NCI-H146 (cell line): ENCODE measurements at regions not wholly inside any gene's neighbourhood (a gene's known extent, or its start where the extent isn't known, plus 50 kb on each side); places are given as distances from the start of the nearest gene placed in this dataset.

Experiments used
- DNase-seq: peaks from one replicate; lab custom pipeline; 2025; lab: John Stamatoyannopoulos, UW

GRCh38 chr16:86868070-86868469 lies 289.7 kb downstream of the FOXL1 start:
- DNase-seq, result no peak

- no peak for DNase-seq
Observed at GRCh38 chr16:86868786-86869185, 290.4 kb downstream of the FOXL1 start.

DNA sequence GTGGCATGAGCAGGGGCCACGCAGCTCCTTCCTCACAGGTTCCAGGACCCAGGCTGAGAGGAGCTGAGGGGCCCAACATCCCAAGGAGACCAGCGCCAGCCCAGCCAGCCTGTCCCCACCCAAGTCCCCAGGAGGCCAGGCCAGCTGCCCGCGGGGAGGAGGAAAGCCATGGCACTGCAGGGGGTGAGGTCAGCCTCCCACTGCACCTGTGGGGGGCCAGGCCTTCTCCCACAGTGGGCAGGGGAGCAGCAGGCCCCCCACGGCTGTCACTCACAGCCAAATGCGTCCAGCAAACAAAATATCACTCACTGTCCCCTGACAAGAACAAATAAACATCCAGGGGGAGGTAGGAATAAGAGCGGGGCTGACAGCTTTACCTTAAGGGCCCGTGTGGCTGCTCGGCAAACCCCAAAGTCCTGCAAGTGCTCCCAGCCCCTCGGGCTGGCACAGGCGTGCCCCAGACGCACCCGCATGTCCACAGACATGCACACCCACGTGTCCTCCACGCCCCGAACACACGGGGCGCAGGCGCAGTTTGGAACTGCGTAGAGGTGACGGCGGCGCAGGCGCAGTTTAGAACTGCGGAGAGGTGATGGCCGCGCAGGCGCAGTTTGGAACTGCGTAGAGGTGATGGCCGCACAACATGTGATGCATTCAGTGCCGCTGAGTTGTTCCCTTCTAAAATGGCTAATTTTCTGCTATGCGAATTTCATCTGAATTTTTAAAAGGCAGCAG lies 291.1 kb downstream of the FOXL1 start:
- no peak for DNase-seq

DNA sequence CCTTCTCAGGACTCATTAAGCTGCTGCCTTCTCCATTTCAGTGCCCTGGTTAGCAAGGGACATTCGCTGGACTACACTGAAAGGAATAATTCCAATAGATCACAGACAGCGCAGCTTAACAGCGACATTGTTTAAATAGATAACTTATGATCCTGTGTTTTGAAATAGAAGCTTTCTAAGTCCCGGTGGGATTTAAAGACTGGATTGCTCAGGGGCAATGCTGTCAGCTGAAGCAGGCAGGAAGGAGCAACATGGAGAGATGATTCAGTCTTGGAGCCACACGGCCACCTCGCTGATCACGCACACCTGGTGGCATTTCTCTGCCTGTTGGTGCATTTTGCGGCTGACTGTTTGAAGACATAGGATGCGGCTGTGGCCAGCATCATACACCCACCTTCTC lies 292.0 kb downstream of the FOXL1 start:
- DNase-seq, result no peak

DNA sequence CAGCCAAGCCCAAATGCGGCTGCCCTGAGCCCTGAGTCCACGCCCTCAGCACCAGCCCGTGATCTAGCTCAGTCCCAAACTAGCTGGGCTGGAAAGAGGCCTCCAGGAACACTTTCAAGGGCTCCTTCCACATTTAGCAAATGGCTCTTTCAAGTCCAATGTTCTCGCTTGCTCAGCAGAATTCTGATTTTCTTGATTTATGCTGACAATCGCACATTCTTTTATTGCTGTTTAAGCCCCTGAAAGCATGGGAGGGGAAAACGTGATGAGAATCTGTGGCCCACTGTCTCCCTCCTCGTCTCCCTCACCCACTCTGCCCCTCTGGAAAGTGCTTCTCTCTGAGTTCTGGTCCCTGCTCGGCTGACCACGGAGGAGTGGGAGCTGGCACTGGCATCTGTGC lies 293.8 kb downstream of the FOXL1 start:
- DNase-seq, result no peak

- DNase-seq, result no peak
Observed at GRCh38 chr16:86872833-86873232, 294.5 kb downstream of the FOXL1 start.

GRCh38 chr16:86874141-86874540 lies 295.8 kb downstream of the FOXL1 start:
- DNase-seq, result no peak

DNA sequence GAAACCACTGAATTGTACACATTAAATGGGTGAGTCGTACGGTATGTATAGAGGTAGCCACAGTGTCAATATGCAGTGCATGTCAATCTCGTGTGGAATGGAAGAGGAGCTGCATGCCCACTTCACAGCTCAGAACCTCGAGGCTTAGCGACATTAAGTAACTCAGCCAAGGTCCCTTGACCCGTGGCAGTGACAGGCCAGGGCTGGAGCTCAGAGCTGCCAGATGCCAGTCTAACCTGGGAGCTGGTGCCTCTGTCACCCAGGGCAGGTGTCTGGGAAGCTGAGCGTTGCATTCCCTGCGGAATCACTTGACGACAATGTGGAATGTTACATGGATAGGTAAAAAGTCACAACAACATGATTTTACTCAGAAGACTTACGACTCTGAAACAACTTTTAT lies 298.1 kb downstream of the FOXL1 start:
- DNase-seq, result no peak

DNA sequence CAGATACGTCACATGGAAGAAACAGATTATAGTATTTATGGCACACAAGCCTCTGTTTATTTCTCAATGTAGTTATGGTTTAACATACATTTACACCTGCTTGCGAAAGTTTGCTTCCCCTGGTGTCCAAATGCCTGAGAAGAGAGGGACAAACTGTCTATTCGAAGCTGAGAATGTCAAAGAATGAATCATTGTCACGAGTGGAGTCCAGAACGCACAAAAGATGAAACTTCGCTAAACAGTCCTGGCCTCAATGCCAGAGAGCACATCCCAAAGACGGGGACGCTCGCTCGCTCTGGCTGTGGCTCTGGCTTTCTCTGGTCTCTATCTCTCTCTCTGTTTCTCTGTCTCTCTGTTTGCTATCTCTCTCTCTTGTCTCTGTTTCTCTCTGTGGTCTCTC lies 298.8 kb downstream of the FOXL1 start:
- DNase-seq, result no peak

GRCh38 chr16:86877835-86878234 lies 299.5 kb downstream of the FOXL1 start:
- no peak for DNase-seq

DNA sequence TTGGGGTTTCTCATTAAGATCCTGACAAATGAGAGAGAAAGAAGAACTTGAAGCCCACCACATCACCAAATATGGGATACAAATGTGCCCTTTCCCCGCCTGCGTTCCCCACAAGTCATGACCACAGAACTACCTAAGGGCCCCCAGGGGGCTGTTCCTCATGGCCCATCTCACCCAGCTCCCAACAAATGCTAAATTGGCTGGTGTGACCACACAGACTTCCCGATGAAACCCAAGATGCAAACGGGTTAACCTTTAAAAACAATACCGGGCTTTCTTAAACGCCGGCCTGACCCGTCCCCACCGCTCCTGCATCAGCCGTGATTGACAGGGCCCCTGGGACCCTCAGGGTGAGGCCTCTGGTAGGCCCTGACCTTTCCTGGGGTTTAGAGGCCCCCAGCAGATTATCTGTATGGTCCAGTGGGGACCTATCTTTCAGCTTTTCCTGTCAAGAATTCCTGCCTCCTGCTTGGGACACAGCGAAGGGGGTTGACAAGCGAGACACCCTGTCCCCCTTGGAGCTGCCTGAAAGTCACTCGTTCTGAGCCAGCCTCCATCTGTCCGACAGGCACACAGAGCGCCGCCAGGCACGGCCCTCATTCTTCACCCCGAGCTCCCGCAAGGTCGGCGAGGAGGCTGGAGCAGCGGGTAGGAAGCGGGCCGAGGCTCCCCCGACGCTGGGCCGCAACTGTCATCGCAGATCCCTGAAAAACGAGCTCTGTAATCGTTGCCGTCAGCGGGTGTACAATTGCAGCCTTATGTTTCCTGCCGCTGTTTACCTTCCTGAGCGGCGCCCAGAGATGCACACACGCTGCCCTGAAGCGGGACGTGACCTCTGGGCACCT lies 300.1 kb downstream of the FOXL1 start:
- no peak for DNase-seq

GRCh38 chr16:86879268-86879667 lies 300.9 kb downstream of the FOXL1 start:
- no peak for DNase-seq

DNA sequence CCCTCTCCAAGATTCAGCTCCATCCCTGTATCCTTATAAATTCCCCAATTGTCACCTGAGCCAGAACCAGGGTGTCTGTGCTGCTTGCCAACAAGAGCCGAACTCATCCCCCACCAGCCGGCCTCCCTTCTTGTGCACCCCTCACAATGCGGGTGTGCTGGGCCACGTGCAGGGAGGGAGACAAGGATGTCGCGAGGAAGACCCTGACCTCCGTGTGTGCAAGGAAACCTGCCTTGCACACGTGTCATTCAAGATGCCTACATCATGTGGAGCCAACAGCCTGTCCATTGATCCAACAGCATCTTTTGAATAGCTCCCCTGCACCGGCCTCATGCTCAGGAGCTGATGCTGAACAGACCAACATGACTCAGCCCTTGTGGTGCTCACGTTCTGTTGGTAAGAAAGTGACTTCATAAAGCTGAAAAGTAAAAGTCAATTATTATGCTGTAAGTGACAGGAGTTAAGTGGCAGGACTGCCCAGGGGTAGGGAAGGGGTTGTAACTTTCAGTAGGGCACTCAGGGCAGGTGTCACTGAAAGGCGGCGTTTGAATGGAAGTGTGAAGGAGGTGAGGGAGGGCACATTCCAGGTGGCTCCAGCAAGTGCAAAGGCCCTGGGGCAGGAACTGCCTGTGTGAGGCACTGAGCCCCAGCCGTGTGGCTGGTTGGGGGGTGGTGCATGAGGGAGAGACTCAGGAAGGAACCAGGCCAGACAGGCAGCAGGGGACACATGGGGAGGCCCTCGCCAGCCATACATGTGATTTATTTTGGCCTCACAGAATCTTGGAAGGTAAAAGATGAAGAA lies 302.2 kb downstream of the FOXL1 start:
- no peak for DNase-seq

DNA sequence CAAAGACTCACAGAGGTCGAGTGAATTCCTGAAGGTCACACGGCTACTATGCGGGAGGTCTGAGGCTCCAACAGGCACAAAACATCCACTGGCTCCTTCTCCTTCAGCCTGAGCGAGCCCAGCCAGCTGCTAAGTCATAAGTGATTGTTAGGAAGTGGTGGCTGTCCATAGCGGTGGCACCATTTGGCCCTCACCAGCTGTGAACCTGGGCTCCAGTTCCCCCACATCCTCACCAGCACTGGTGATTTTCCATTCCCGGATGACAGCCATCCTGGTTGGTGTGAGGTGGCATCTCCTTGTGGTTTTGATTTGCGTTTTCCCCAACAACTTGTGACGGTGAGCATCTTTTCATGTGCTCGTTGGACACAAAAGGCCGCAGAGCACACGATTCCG lies 302.8 kb downstream of the FOXL1 start:
- DNase-seq, result no peak

DNA sequence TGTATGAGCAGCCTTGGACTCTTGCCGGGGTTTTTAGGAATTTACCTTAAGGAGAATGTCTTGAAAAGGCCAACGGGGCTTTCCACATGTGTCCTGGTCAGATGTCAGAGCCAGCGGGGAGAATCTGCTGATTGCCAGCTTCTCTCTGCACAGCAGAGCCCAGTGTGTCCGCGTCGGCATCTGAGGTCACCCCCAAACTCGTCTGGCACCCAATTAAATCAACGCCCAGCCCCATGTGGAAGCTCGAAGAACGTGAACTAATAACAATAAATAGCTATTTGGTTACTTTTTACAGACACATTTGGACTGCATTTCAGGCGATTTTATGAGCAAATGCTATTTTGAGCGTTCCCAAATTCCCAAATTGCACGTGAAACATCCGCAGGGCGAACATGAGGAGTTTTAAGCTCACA lies 303.5 kb downstream of the FOXL1 start:
- DNase-seq, result no peak

- no peak for DNase-seq
Observed at GRCh38 chr16:86882586-86883280, 304.4 kb downstream of the FOXL1 start.

DNA sequence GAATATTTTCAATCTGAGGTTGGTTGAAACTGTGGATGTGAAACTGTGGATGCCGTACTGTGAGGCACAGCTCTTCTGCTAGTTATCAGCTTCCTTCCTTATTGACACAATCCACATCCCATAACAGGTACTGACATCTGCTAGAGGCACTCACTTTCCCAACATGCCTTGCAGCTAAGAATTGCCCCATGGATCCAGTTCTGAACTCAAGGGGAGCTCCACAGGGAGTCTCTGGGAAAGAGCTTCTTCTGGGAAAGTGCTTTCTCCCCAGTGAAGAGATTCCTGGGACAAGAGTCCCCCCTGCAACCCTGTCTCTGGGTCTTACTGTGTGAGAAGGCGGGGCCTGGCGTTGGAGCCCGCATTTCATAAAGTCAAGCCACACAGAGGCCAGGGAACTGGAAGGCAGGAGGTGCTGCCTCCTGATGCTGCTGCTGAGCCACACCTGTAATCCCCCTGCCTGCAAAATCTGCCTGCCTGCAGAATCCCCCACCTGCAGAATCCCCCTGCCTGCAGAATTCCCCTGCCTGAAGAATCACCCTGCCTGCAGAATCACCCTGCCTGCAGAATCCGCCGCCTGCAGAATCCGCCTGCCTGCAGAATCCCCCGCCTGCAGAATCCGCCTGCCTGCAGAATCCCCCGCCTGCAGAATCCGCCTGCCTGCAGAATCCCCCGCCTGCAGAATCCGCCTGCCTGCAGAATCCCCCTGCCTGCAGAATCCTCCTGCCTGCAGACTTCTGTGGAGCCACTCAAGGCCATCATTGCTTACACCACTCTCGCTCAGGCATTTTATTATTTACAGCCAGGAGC lies 305.4 kb downstream of the FOXL1 start:
- no peak for DNase-seq

- no peak for DNase-seq
Observed at GRCh38 chr16:86884390-86884650, 306.0 kb downstream of the FOXL1 start.

GRCh38 chr16:86885139-86885538 lies 306.8 kb downstream of the FOXL1 start:
- no peak for DNase-seq

- no peak for DNase-seq
Observed at GRCh38 chr16:86886651-86887050, 308.3 kb downstream of the FOXL1 start.

- DNase-seq, result no peak
Observed at GRCh38 chr16:86887416-86887815, 309.1 kb downstream of the FOXL1 start.
